ENCODE measurements at regions not wholly inside any gene's neighbourhood (a gene's known extent, or its start where the extent isn't known, plus 50 kb on each side); places are given as distances from the start of the nearest gene placed in this dataset.

DNA sequence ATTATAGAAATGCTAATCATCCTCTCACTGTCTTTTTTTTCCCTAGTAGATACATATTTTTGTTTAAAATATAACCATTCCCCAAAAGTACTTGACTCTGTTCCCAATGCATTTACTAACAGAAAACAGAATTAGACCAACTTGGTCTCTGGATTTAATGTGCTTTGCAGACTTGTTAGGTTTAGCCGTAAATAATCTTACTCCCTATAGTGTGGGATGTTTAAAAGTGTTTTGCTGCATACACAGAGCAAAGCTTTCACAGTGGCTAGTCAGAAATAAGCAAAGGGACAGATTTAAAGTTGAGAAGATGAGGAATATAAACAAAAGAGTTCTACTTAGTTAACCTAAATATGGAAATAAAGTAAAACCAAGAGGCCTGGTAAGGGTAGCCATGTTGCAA, 527.5 kb downstream of the HDGFL1 start:
- TF ChIP-seq CTCF (IDR thresholded peaks at IDR 0.05) (no peak), EP300 (IDR thresholded peaks at IDR 0.05) (no peak), POLR2A (IDR thresholded peaks at IDR 0.05) (no peak)

Data from sigmoid colon (tissue), 4 donors.